HepG2 (cell line): ENCODE measurements at regions not wholly inside any gene's neighbourhood (a gene's known extent, or its start where the extent isn't known, plus 50 kb on each side); places are given as distances from the start of the nearest gene placed in this dataset.
"Not testable (repeated sequence)": the region's sequence is repeated elsewhere in the genome, so short reads cannot be mapped to it uniquely, and the experiment has no call there.

Experiments used
- CEBPG ChIP-seq: IDR thresholded peaks from 2 replicates; pipeline ENCODE4 v1.6.1; 2016
- CREB1 ChIP-seq, 2 experiments: fragments of 450-650 bp in 1 of 2; IDR thresholded peaks; 2 replicates each; pipeline ENCODE4 v1.6.1; 2016 to 2017; ENCODE audit warnings: control low read depth in 1 of 2, mild to moderate bottlenecking in 1 of 2, missing compliant biosample characterization in 1 of 2, missing genetic modification characterization in 1 of 2
- ELF3 ChIP-seq: IDR thresholded peaks from 2 replicates; pipeline ENCODE4 v1.6.1; 2016; ENCODE audit warnings: missing genetic modification reagents, missing compliant biosample characterization
- FOXP4 ChIP-seq: sonication (generic); formaldehyde crosslinking; IDR thresholded peaks from 2 replicates; pipeline ENCODE4 v1.4.0; 2020; ENCODE audit warnings: missing genetic modification reagents
- GATAD2A ChIP-seq: IDR thresholded peaks from 2 replicates; pipeline ENCODE4 v1.6.1; 2016
- HMGXB3 ChIP-seq: sonication (generic); formaldehyde crosslinking; IDR thresholded peaks from 2 replicates; pipeline ENCODE4 v1.4.0; 2020; ENCODE audit warnings: missing genetic modification reagents, borderline replicate concordance
- NFYB ChIP-seq: sonication (generic); formaldehyde crosslinking; IDR thresholded peaks from 2 replicates; pipeline ENCODE4 v1.4.0; 2020; ENCODE audit warnings: missing genetic modification reagents
- NONO ChIP-seq, 2 experiments: fragments of 450-650 bp in 1 of 2; sonication (generic) in 1 of 2; formaldehyde crosslinking in 1 of 2; IDR thresholded peaks in 1 of 2; conservative IDR thresholded peaks in 1 of 2; 2 replicates each; pipeline versions ENCODE4 v1.6.1 to v1.8.0; 2017 to 2022; ENCODE audit warnings: mild to moderate bottlenecking in 1 of 2, missing genetic modification reagents in 1 of 2, moderate library complexity in 1 of 2
- PRDM10 ChIP-seq: sonication (generic); formaldehyde crosslinking; IDR thresholded peaks from 2 replicates; pipeline ENCODE4 v1.4.0; 2020; ENCODE audit warnings: low read depth, missing genetic modification reagents
- TFAP4 ChIP-seq: sonication (generic); IDR thresholded peaks from 2 replicates; pipeline ENCODE4 v1.6.1; 2016; ENCODE audit warnings: low read depth, borderline replicate concordance
- ZGPAT ChIP-seq: IDR thresholded peaks from 2 replicates; pipeline ENCODE4 v1.6.1; 2016; ENCODE audit warnings: mild to moderate bottlenecking
- ZNF414 ChIP-seq: sonication (generic); formaldehyde crosslinking; IDR thresholded peaks from 2 replicates; pipeline ENCODE4 v1.5.0; 2020; ENCODE audit warnings: missing genetic modification reagents

GRCh38 chr1:146386851-146387749 lies 158.3 kb upstream of the NOTCH2NLA start (continued):
- TF ChIP-seq PRDM10 (CRISPR knock-in tag) (peak; percentile 53; the same call in 1 of the 2 replicates), FOXP4 (peak; percentile 46; the same call in 1 of the 2 replicates), NFYB (CRISPR knock-in tag) (peak; percentile 10; the same call in 1 of the 2 replicates), CREB1 (IDR thresholded peaks at IDR 0.05) (peak; percentile 74), CREB1 (CRISPR knock-in tag; IDR thresholded peaks at IDR 0.05) (peak; percentile 82), TFAP4 (peak; percentile 67; the same call in 1 of the 2 replicates), NONO (CRISPR knock-in tag; conservative IDR thresholded peaks at IDR 0.05) (peak; percentile 74), ZGPAT (peak; percentile 73), CEBPG (CRISPR knock-in tag) (peak; percentile 60), ELF3 (CRISPR knock-in tag) (peak; percentile 41; the same call in 1 of the 2 replicates), ZNF414 (CRISPR knock-in tag) (0 out of 2 replicates have a peak, but pooled peaks have one; percentile 36), GATAD2A (CRISPR knock-in tag) (peak; percentile 45), HMGXB3 (CRISPR knock-in tag) (0 out of 2 replicates have a peak, but pooled peaks have one; percentile 27)
- not testable (repeated sequence) for TF ChIP-seq NONO (IDR thresholded peaks at IDR 0.05)
